Astrocyte of the spinal cord (primary cell): ENCODE measurements at regions not wholly inside any gene's neighbourhood (a gene's known extent, or its start where the extent isn't known, plus 50 kb on each side); places are given as distances from the start of the nearest gene placed in this dataset.
"Not testable (repeated sequence)": the region's sequence is repeated elsewhere in the genome, so short reads cannot be mapped to it uniquely, and the experiment has no call there.

ENCODE experiments used
- DNase-seq: peaks from one replicate; pipeline ENCODE4 v3.0.0; 2011; ENCODE audit warnings: low read depth, low spot score
- H3K4me3 ChIP-seq: 2 replicates; pipeline ENCODE4 v1.5.1; 2011; ENCODE audit warnings: low read depth, mild to moderate bottlenecking, low read length, moderate library complexity
- in situ Hi-C: cut with HindIII; loops from 2 replicates; pipeline ENCODE4 v1.10.0; 2017; ENCODE audit warnings: low sequenced_read_pairs
- TF ChIP-seq, protein P1 (sequence below): IDR thresholded peaks from 2 replicates; pipeline ENCODE4 v1.5.1; 2012; ENCODE audit warnings: low read depth, mild to moderate bottlenecking, low read length, inconsistent platforms

GRCh38 chr2:66255867-66256266 is 179.1 kb upstream of the MEIS1 start:
- no peak overlapping the region for H3K4me3 ChIP-seq
- TF ChIP-seq, protein P1, sequence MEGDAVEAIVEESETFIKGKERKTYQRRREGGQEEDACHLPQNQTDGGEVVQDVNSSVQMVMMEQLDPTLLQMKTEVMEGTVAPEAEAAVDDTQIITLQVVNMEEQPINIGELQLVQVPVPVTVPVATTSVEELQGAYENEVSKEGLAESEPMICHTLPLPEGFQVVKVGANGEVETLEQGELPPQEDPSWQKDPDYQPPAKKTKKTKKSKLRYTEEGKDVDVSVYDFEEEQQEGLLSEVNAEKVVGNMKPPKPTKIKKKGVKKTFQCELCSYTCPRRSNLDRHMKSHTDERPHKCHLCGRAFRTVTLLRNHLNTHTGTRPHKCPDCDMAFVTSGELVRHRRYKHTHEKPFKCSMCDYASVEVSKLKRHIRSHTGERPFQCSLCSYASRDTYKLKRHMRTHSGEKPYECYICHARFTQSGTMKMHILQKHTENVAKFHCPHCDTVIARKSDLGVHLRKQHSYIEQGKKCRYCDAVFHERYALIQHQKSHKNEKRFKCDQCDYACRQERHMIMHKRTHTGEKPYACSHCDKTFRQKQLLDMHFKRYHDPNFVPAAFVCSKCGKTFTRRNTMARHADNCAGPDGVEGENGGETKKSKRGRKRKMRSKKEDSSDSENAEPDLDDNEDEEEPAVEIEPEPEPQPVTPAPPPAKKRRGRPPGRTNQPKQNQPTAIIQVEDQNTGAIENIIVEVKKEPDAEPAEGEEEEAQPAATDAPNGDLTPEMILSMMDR: no peak
- DNase-seq: no peak
- in situ Hi-C loops: no loop called here

DNA sequence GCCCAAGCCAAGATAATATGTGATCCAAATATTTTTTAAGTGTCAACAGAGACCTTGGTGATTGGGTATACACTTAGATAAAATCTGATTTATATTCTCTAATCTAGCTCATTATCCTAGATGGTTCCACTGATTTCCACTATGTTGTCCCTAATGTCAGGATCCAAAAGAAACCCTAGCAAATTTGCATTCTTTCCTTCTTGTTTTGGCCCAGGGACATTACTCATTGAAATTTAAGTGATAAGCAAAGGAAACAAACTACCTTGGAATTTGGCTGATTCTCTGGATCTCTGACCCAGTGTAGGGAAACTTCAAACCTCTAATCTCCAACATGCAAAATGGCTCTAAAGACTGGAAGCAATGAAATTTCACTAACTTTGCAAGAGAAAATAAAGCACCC is 179.8 kb upstream of the MEIS1 start:
- TF ChIP-seq, protein P1: no peak
- in situ Hi-C loops: no loop called here
- no peak for DNase-seq

DNA sequence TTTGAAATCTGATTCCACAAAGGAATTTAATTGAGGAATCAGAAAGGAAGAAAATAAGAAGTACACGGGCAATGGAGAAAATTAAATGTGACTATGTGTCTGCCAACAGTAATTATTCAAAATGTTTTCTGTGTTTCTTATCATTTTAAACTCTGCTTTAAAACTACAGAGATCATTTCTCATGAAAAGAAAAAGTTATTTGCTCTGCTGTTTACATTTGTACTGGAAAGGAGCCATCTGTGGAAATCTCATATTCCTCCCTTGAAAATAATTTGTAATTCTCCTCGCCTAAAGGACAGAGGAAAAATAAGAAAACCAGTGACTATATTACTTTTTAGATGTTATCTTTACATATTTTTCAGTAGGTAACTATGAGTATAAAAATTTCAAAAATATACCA is 181.9 kb upstream of the MEIS1 start:
- in situ Hi-C loops: no loop called here
- TF ChIP-seq, protein P1: no peak
- no peak for DNase-seq
- no peak overlapping the region for H3K4me3 ChIP-seq

More for the DNA sequence above, 179.8 kb upstream of the MEIS1 start:
- H3K4me3 ChIP-seq: no peak overlapping the region

GRCh38 chr2:66252109-66252508 is 182.8 kb upstream of the MEIS1 start:
- no peak for DNase-seq
- TF ChIP-seq, protein P1: no peak
- in situ Hi-C loops: no loop called here
- no peak overlapping the region for H3K4me3 ChIP-seq

DNA sequence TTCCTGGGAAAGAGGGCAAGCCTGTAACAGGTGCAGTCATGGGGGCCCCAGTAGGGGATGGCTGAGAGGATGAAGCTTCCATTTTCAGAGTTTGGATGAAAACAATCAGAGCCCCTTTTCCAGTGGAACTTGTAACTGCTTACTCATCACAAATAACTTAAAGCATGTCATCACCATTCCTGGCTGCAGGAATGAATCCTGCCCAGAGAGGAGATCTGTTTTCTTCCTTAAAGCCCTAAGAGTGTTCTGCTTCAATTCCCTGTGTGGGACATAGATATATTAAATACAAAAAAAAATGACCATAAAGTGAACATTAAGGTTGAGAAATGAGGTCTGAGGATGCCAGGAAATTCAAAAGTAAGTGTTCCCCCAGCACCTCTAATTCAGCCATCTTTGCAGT is 183.4 kb upstream of the MEIS1 start:
- TF ChIP-seq, protein P1: no peak
- no peak overlapping the region for H3K4me3 ChIP-seq
- in situ Hi-C loops: no loop called here
- no peak for DNase-seq

- in situ Hi-C loops, DNase-seq, H3K4me3 ChIP-seq: not testable (repeated sequence)
Observed at GRCh38 chr2:66249089-66249488, 185.8 kb upstream of the MEIS1 start.

GRCh38 chr2:66243809-66244208 is 191.1 kb upstream of the MEIS1 start:
- H3K4me3 ChIP-seq, in situ Hi-C loops, DNase-seq: not testable (repeated sequence)

GRCh38 chr2:66242888-66243287 is 192.0 kb upstream of the MEIS1 start:
- in situ Hi-C loops, DNase-seq, H3K4me3 ChIP-seq: not testable (repeated sequence)
